ENCODE measurements at regions not wholly inside any gene's neighbourhood (a gene's known extent, or its start where the extent isn't known, plus 50 kb on each side); places are given as distances from the start of the nearest gene placed in this dataset.
A peak's percentile ranks its signal among the peaks of the same experiment; 100 is the strongest.

DNA sequence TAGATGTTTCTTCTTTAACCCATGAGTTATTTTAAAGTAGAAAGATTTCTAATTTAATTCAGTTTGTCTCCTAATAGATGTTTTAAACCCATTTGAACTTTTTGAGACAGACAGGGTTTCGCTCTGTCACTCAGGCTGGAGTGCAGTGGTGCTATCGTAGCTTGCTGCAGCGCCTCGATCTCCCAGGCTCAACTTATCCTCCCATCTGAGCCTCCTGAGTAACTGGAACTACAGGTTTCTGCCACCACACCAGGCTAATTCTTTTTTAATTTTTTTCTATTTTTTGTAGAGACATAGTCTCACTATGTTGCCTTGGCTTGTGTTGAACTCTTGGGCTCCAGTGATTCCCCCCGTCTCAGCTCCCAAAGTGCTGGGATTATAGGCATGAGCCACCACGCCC is 53.0 kb upstream of the RAB18 start:
- no peaks in the 10 kb centered on the region for H3K27me3 ChIP-seq

DNA sequence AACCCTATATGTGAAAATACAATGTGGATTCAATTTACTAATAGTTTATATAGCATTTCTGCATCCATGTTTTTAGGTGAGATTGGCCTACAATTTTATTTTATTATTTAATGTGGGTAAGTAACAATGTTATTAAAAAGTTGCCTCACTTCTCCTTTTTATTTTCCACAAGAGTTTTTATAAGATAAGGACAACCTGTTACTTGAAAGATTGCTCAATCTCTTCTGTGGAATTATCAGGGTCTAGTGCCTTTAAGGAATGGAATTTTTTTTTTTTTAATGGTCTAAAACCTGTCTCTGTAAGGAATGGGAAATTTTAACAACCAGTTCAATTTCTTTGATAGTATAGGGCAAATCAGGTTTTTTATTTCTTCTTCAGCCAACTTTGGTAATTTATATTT is 53.9 kb upstream of the RAB18 start:
- TF ChIP-seq, protein P1, sequence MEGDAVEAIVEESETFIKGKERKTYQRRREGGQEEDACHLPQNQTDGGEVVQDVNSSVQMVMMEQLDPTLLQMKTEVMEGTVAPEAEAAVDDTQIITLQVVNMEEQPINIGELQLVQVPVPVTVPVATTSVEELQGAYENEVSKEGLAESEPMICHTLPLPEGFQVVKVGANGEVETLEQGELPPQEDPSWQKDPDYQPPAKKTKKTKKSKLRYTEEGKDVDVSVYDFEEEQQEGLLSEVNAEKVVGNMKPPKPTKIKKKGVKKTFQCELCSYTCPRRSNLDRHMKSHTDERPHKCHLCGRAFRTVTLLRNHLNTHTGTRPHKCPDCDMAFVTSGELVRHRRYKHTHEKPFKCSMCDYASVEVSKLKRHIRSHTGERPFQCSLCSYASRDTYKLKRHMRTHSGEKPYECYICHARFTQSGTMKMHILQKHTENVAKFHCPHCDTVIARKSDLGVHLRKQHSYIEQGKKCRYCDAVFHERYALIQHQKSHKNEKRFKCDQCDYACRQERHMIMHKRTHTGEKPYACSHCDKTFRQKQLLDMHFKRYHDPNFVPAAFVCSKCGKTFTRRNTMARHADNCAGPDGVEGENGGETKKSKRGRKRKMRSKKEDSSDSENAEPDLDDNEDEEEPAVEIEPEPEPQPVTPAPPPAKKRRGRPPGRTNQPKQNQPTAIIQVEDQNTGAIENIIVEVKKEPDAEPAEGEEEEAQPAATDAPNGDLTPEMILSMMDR (IDR thresholded peaks at IDR 0.05), result no peak
- Histone ChIP-seq H3K4me1 (no peaks in the 10 kb centered on the region), H3K4me3 (no peak overlapping the region), H3K27me3 (no peaks in the 10 kb centered on the region), H3K27ac (no peak overlapping the region), H3K36me3 (no peaks in the 10 kb centered on the region), H3K9me3 (no peaks in the 10 kb centered on the region)
- no peak for DNase-seq (ENCODE audit: low spot score)

More for the DNA sequence above, 53.0 kb upstream of the RAB18 start:
- no peaks in the 10 kb centered on the region for H3K36me3 ChIP-seq
- H3K4me3 ChIP-seq, result no peak overlapping the region
- H3K9me3 ChIP-seq, result no peaks in the 10 kb centered on the region
- TF ChIP-seq, protein P1 (IDR thresholded peaks at IDR 0.05), result no peak
- no peak for DNase-seq (ENCODE audit: low spot score)
- no peaks in the 10 kb centered on the region for H3K4me1 ChIP-seq
- no peak overlapping the region for H3K27ac ChIP-seq

DNA sequence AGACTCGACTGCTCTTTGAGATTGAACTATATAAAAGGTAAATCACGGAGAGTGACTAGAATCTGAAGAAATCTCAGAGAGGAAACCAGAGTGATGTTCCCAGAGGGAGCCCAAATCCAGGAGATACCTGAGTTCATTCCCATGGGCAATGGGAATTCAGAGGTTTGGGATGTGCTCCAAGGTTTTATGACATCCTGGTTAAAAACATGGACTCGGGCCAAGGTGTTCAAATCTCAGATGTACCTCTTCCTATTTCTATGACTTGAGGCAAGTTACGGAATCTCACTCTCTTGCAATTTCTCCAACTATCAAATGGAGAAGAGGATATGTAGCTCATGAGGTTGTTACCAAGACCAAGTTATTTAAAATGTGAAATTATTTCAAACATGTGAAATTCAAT is 54.5 kb upstream of the RAB18 start:
- Histone ChIP-seq H3K4me1 (no peaks in the 10 kb centered on the region), H3K4me3 (no peak overlapping the region), H3K27me3 (no peaks in the 10 kb centered on the region), H3K9me3 (no peaks in the 10 kb centered on the region), H3K27ac (no peak overlapping the region), H3K36me3 (no peaks in the 10 kb centered on the region)
- no peak for DNase-seq (ENCODE audit: low spot score)
- TF ChIP-seq, protein P1 (IDR thresholded peaks at IDR 0.05), result no peak

DNA sequence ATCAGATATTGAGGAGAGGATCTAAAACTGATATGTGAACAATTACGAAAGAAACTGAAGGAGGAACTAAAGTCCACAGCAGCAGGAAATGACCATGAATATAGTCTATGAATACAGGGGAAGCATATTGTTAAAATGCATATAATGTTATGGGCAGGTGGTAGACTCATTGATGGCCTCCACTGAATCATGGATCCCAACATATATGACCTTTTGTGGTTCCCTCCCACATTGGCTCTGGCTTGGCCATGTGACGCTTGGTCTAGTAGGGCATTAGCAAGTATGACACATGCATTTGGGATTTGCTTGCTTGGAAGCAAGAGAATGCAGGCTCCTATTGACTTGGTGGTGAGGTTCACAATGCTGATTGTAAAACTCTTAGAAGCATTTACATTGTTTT is 55.2 kb upstream of the RAB18 start:
- no peak overlapping the region for H3K4me3 ChIP-seq
- no peaks in the 10 kb centered on the region for H3K9me3 ChIP-seq
- no peaks in the 10 kb centered on the region for H3K4me1 ChIP-seq
- no peaks in the 10 kb centered on the region for H3K27me3 ChIP-seq
- no peak for DNase-seq (ENCODE audit: low spot score)
- H3K36me3 ChIP-seq, result no peaks in the 10 kb centered on the region
- H3K27ac ChIP-seq, result no peak overlapping the region
- TF ChIP-seq, protein P1 (IDR thresholded peaks at IDR 0.05), result no peak

DNA sequence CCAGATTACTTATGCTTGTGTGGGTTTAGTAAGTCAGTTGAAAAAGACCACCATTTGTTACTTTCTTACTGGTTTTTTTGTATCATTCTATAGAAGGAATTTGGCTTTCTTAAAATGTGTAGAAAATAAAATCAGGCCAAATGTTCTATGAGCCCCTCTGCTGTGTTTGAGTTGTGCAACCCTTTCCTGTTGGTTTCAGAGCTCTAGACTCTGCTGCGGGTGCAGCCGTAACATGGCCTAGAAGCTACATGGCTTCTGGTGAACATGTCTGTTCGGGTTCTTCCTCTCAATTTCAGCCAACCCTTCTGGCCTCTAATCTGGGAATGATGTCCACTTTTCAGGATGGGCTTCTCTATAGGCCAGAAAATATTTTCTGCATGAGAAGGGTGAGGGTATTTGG is 56.6 kb upstream of the RAB18 start:
- H3K4me3 ChIP-seq, result no peak overlapping the region
- TF ChIP-seq, protein P1 (IDR thresholded peaks at IDR 0.05), result no peak
- no peaks in the 10 kb centered on the region for H3K9me3 ChIP-seq
- H3K27me3 ChIP-seq, result no peaks in the 10 kb centered on the region
- no peak for DNase-seq (ENCODE audit: low spot score)
- H3K4me1 ChIP-seq, result no peaks in the 10 kb centered on the region
- no peaks in the 10 kb centered on the region for H3K36me3 ChIP-seq
- no peak overlapping the region for H3K27ac ChIP-seq

DNA sequence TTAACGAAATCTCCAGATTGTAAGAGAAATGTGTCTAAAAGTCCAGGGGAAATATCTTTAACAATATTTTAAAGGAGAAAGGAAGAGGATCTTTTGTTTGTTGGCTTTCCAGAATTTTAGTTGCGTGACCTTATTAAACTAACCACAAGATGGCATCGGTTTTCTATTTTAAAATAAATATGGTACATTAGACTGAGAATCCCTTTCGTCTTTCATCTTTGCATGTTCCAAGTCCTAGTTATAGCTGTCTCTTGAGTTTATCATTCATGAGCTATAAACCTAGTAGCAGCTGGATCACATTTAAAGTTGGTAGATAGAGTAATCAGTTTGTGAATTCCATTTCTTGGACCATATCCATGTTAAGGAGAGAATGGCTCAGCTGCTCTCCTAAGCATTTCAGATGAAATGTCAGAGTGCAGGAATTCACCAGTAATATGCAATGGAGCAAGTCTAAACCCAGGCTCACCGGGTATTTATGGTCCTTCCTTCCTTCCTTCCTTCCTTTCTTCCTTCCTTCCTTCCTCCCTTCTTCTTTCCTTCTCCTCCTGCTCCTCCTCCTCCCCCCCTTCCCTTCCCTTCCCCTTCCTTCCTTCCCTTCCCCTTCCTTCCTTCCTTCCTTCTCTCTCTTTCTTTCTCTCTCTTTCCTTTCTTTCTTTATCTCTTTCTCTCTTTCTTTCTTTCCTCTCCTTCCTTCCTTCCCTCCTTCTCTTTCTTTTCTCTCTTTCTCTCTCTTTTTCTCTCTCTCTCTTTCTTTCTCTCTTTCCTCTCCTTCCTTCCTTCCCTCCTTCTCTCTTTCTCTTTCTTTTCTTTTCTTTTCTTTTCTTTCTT is 57.8 kb upstream of the RAB18 start:
- TF ChIP-seq, protein P1 (IDR thresholded peaks at IDR 0.05), result peak; percentile 29 to 64
- Histone ChIP-seq H3K27ac (no peak overlapping the region), H3K9me3 (no peaks in the 10 kb centered on the region), H3K36me3 (no peaks in the 10 kb centered on the region), H3K27me3 (no peaks in the 10 kb centered on the region), H3K4me3 (no peak overlapping the region), H3K4me1 (no peaks in the 10 kb centered on the region)
- DNase-seq (ENCODE audit: low spot score), result no peak

Data from right atrium auricular region (tissue), 2 donors.